A673 (cell line): ENCODE measurements at regions not wholly inside any gene's neighbourhood (a gene's known extent, or its start where the extent isn't known, plus 50 kb on each side); places are given as distances from the start of the nearest gene placed in this dataset.

Experiments
- BruUV-seq: library from RNA; stranded (reverse); fragments of 400-500 nt; replicated peaks from 2 replicates; lab custom pipeline; 2021; lab: Mats Ljungman, UMichigan
- CTCF ChIA-PET: fragments of 300-600 bp; sonication (Branson Sonifier 250); formaldehyde crosslinking; loops from one replicate; lab custom pipeline; 2022; ENCODE audit warnings: antibody characterized with exemption; lab: Charles Lee
- POLR2A ChIA-PET: fragments of 300-600 bp; sonication (Branson Sonifier 250); formaldehyde crosslinking; loops from one replicate; lab custom pipeline; 2022; ENCODE audit warnings: antibody characterized with exemption; ENCODE audit not compliant: low non-redundant PET; lab: Charles Lee
- DNase-seq: peaks from one replicate; pipeline ENCODE4 v3.0.0-alpha.2; 2015; ENCODE audit warnings: low spot score
- H3K27ac ChIP-seq: fragments of 200-600 bp; sonication (generic); 2 replicates; pipeline ENCODE4 v1.5.1; 2016; ENCODE audit warnings: mixed run types, low read depth, mild to moderate bottlenecking, mixed read lengths, antibody characterized with exemption, low read length; ENCODE audit not compliant: poor library complexity, severe bottlenecking
- H3K27me3 ChIP-seq: fragments of 200-600 bp; sonication (generic); replicated peaks from 2 replicates; pipeline ENCODE4 v1.6.1; 2017; ENCODE audit warnings: mixed run types, low read depth, mild to moderate bottlenecking, mixed read lengths, antibody characterized with exemption, low read length; ENCODE audit not compliant: insufficient read depth, poor library complexity
- H3K36me3 ChIP-seq: fragments of 200-600 bp; sonication (generic); 2 replicates; pipeline ENCODE4 v1.6.1; 2016; ENCODE audit warnings: mixed run types, mild to moderate bottlenecking, mixed read lengths, antibody characterized with exemption, low read length; ENCODE audit not compliant: insufficient read depth, poor library complexity, severe bottlenecking
- H3K4me1 ChIP-seq: fragments of 200-600 bp; sonication (generic); 2 replicates; pipeline ENCODE4 v1.6.1; 2017; ENCODE audit warnings: mixed run types, mild to moderate bottlenecking, mixed read lengths, antibody characterized with exemption, low read length; ENCODE audit not compliant: insufficient read depth, poor library complexity, severe bottlenecking
- H3K4me3 ChIP-seq: fragments of 200-600 bp; sonication (generic); 2 replicates; pipeline ENCODE4 v1.5.1; 2016; ENCODE audit warnings: low read depth, mixed run types, mild to moderate bottlenecking, mixed read lengths, low read length; ENCODE audit not compliant: poor library complexity, severe bottlenecking
- H3K9me3 ChIP-seq: fragments of 200-600 bp; sonication (generic); 2 replicates; pipeline ENCODE4 v1.6.1; 2016; ENCODE audit warnings: mixed run types, low read depth, mild to moderate bottlenecking, mixed read lengths, antibody characterized with exemption, low read length; ENCODE audit not compliant: poor library complexity, severe bottlenecking
- CTCF ChIP-seq: fragments of 300-800, 200-600 bp; sonication (generic); conservative IDR thresholded peaks from 2 replicates; pipeline ENCODE4 v1.5.1; 2017; ENCODE audit warnings: low read depth, mild to moderate bottlenecking, antibody characterized with exemption, low read length, moderate library complexity, mixed read lengths
- EZH2 ChIP-seq: fragments of 200-600 bp; sonication (generic); IDR thresholded peaks from 2 replicates; pipeline ENCODE4 v1.6.1; 2017; ENCODE audit warnings: borderline replicate concordance, low read depth, mild to moderate bottlenecking, mixed read lengths, antibody characterized with exemption, low read length; ENCODE audit not compliant: poor library complexity, severe bottlenecking
- intact Hi-C: fragments of 100-400 bp; cut with micrococcal nuclease; formaldehyde crosslinking; loops from one replicate; pipeline ENCODE4 v1.10.0; 2022; ENCODE audit not compliant: unreplicated experiment

- TF ChIP-seq CTCF (no peak), EZH2 (no peak)
- Histone ChIP-seq H3K9me3 (no peaks in the 10 kb centered on the region), H3K27me3 (no peaks in the 10 kb centered on the region), H3K4me1 (peaks cover 16% of the 10 kb centered on the region), H3K4me3 (no peak overlapping the region), H3K27ac (peak overlapping the region; percentile 38), H3K36me3 (no peaks in the 10 kb centered on the region)
- intact Hi-C loops = no loop called here
- ChIA-PET CTCF (no interaction called here), POLR2A (no interaction called here)
- BruUV-seq = no TSS peak
- DNase-seq = no peak
Observed at GRCh38 chr4:156527237-156527993, 444.2 kb downstream of the PDGFC start.

- Histone ChIP-seq H3K27me3 (no peaks in the 10 kb centered on the region), H3K36me3 (no peaks in the 10 kb centered on the region), H3K4me3 (no peak overlapping the region), H3K27ac (no peak overlapping the region), H3K4me1 (peaks cover 27% of the 10 kb centered on the region), H3K9me3 (no peaks in the 10 kb centered on the region)
- intact Hi-C loops = no loop called here
- TF ChIP-seq CTCF (no peak), EZH2 (no peak)
- DNase-seq = no peak
- POLR2A ChIA-PET = no interaction called here
- CTCF ChIA-PET = no interaction called here
- BruUV-seq = no TSS peak
Observed at GRCh38 chr4:156523991-156524390, 447.6 kb downstream of the PDGFC start.

DNA sequence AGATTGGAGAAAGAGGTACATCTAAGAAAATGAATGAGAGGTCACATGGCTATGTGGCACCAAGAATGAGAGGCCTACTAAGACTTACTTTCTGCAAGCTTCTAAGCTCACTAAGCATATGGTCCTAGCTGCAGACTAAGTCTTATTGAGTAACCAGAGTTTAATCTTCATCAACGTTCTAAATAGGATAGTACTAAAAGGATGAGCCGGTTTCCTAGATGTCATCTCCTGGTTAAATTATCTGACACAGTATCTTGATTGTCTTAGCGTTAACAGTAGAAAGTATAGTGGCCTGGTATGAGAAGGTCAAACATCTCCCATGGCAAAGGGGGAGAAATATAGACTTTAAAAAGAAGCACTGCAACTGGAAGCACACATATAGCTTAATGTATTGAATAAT, 448.1 kb downstream of the PDGFC start:
- TF ChIP-seq EZH2 (no peak), CTCF (no peak)
- intact Hi-C loops = no loop called here
- Histone ChIP-seq H3K27me3 (no peaks in the 10 kb centered on the region), H3K9me3 (no peaks in the 10 kb centered on the region), H3K36me3 (no peaks in the 10 kb centered on the region), H3K4me3 (no peak overlapping the region), H3K4me1 (peaks cover 32% of the 10 kb centered on the region), H3K27ac (no peak overlapping the region)
- no TSS peak for BruUV-seq
- CTCF ChIA-PET = no interaction called here
- no peak for DNase-seq
- POLR2A ChIA-PET = no interaction called here
